ENCODE measurements at regions not wholly inside any gene's neighbourhood (a gene's known extent, or its start where the extent isn't known, plus 50 kb on each side); places are given as distances from the start of the nearest gene placed in this dataset.

DNA sequence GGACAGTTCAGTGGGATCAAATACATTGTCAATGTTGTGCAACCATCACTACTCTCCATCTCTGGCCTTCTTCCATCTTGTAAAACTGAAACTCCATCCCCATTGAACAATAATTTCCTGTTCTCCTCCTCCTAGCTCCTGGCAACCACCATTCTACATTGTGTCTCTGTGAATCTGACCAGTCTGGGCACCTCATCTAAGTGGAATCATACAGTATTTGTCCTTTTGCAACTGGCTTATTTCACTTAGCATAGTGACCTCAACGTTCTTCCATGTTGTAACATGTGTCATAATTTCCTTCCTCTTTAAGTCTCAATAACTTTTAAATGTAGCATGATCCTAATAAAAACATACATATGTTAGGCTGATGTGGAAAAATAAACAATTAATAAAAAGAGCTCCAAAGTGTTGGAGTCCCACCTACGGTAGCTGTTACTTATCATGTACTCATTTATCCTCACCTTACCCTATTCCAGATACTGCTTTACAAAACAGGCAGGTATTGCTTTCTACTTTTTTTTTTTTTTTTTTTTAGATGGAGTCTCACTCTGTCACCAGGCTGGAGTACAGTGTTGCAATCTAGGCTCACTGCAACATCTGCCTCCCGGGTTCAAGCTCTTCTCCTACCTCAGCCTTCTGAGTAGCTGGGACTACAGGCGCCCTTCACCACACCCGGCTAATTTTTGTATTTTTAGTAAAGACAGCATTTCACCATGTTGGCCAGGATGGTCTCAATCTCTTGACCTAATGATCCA, 91.9 kb downstream of the TNFAIP3 start:
- Histone ChIP-seq H3K4me3 (peak overlapping the region in 1 of 8 donors; percentile 39), H3K27me3 (replicated peaks in 1 of 7) (no peaks in the 10 kb centered on the region), H3K36me3 (no peaks in the 10 kb centered on the region), H3K4me1 (peaks cover 0 to 25% (median 0%) of the 10 kb centered on the region in 6 donors), H3K27ac (peak overlapping the region in 7 of 8 donors; percentile 30 to 91 (median 76)), H3K9me3 (peaks cover 0 to 8% (median 0%) of the 10 kb centered on the region in 8 donors)
- no peak for DNase-seq
- WGBS, 5 donors = 47 to 81% (median 64%) methylated on average over 5 of the region's 5 CpGs
- intact Hi-C loops (cut with DNase I; ENCODE audit: low total_unique reads) = no loop called here
- TF ChIP-seq, protein P1, sequence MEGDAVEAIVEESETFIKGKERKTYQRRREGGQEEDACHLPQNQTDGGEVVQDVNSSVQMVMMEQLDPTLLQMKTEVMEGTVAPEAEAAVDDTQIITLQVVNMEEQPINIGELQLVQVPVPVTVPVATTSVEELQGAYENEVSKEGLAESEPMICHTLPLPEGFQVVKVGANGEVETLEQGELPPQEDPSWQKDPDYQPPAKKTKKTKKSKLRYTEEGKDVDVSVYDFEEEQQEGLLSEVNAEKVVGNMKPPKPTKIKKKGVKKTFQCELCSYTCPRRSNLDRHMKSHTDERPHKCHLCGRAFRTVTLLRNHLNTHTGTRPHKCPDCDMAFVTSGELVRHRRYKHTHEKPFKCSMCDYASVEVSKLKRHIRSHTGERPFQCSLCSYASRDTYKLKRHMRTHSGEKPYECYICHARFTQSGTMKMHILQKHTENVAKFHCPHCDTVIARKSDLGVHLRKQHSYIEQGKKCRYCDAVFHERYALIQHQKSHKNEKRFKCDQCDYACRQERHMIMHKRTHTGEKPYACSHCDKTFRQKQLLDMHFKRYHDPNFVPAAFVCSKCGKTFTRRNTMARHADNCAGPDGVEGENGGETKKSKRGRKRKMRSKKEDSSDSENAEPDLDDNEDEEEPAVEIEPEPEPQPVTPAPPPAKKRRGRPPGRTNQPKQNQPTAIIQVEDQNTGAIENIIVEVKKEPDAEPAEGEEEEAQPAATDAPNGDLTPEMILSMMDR (IDR thresholded peaks at IDR 0.05 in 8 of 11, conservative IDR thresholded peaks at IDR 0.05 in 3 of 11) = no peak
- TF ChIP-seq POLR2A (IDR thresholded peaks at IDR 0.05) (no peak), POLR2AphosphoS5 (IDR thresholded peaks at IDR 0.05) (peak in 1 of 3 donors; percentile 13)

DNA sequence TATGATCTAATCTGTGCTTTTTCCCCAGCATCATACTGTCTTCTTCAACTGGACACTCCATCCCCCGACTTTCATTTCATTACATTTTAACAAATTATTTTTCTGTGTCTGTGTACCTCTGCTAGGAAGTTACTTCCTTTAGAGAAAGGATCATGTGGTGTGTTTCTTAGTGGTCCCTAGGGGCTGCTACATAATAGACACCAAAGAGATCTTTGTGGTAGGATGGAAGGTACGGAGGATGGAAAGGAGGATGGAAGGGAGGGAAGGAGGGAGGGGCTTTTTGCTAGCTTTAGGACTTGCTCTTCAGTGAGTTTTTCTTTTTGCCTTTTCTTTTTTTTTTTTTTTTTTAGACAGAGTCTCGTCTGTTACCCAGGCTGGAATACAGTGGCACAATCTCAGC, 95.7 kb downstream of the TNFAIP3 start:
- no peak for DNase-seq
- Histone ChIP-seq H3K27me3 (replicated peaks in 1 of 7) (no peaks in the 10 kb centered on the region), H3K4me1 (peaks cover 0 to 38% (median 0%) of the 10 kb centered on the region in 6 donors), H3K36me3 (no peaks in the 10 kb centered on the region), H3K9me3 (peaks cover 0 to 8% (median 0%) of the 10 kb centered on the region in 8 donors), H3K4me3 (no peak overlapping the region), H3K27ac (no peak overlapping the region)
- 77 to 88% (median 81%) methylated on average over 3 of the region's 3 CpGs for WGBS, 5 donors
- intact Hi-C loops (cut with DNase I; ENCODE audit: low total_unique reads) = no loop called here
- TF ChIP-seq, protein P1 (IDR thresholded peaks at IDR 0.05 in 8 of 11, conservative IDR thresholded peaks at IDR 0.05 in 3 of 11) = no peak
- TF ChIP-seq POLR2AphosphoS5 (IDR thresholded peaks at IDR 0.05) (no peak), POLR2A (IDR thresholded peaks at IDR 0.05) (no peak)

DNA sequence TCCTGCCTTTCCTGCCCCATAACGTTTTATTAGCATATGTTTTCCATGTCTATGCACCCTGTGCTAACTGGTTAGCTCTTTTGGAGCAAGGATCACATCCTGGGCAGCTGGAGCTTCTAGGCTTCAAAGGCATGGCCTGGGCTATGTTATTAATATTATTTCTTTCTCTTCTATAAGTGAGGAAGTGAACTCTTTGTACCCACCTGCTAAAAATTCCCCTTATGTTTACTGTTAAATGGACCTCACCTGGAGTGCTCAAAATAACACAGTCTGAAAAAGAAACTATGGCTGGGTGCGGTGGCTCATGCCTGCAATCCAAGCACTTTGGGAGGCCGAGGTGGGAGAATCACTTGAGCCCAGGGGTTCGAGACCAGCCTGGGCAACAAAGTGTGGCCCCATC, 97.8 kb downstream of the TNFAIP3 start:
- no peaks in the 10 kb centered on the region for H3K27me3 ChIP-seq (replicated peaks in 1 of 7)
- no peak overlapping the region for H3K4me3 ChIP-seq
- 57 to 89% (median 72%) methylated on average over 4 of the region's 4 CpGs for WGBS, 5 donors
- intact Hi-C loops (cut with DNase I; ENCODE audit: low total_unique reads) = no loop called here
- H3K9me3 ChIP-seq = peaks cover 0 to 8% (median 0%) of the 10 kb centered on the region in 8 donors
- H3K36me3 ChIP-seq = no peaks in the 10 kb centered on the region
- H3K4me1 ChIP-seq = peaks cover 0 to 42% (median 10%) of the 10 kb centered on the region in 6 donors
- no peak for DNase-seq
- TF ChIP-seq POLR2A (IDR thresholded peaks at IDR 0.05) (no peak), POLR2AphosphoS5 (IDR thresholded peaks at IDR 0.05) (no peak)
- TF ChIP-seq, protein P1 (IDR thresholded peaks at IDR 0.05 in 8 of 11, conservative IDR thresholded peaks at IDR 0.05 in 3 of 11) = no peak
- no peak overlapping the region for H3K27ac ChIP-seq

DNA sequence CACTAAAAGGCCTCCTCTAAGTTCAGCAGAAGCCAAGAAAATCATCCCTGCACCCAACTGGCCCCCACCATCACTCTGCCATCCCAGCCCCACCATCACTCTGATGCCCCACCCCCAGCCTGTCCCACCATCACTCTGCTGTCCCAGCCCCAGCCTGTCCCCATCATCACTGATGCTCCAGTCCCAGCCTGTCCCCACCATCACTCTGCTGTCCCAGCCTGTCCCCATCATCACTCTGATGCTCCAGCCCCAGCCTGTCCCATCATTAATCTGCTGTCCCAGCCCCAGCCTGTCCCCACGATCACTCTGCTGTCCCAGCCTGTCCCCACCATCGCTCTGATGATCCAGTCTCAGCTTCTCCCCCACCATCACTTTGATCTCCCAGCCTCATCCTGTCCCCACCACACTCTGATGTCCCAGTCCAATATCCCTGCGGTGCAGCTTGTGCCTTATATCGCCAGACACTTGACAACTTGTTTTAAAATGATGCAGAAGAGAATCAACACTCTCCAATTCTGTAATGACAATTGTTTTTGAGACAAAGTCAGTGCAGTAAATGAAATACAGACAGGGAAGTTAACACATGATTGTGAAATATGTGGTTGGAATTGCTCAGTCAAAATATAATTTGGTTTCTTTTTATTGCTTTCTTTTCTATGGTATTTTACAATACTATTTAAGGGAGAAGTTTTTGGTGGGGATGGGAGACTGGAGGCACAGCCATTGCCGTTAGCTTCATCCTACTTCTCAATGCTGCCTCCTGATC, 100.8 kb downstream of the TNFAIP3 start:
- WGBS, 5 donors = 48 to 76% (median 56%) methylated on average over 5 of the region's 5 CpGs
- Histone ChIP-seq H3K4me1 (peaks cover 0 to 50% (median 14%) of the 10 kb centered on the region in 6 donors), H3K27me3 (replicated peaks in 1 of 7) (no peaks in the 10 kb centered on the region), H3K4me3 (peak overlapping the region in 1 of 8 donors; percentile 24), H3K36me3 (no peaks in the 10 kb centered on the region), H3K27ac (peak overlapping the region in 7 of 8 donors; percentile 29 to 88 (median 72)), H3K9me3 (no peaks in the 10 kb centered on the region)
- intact Hi-C loops (cut with DNase I; ENCODE audit: low total_unique reads) = no loop called here
- DNase-seq = peak; percentile 67
- no peak for TF ChIP-seq POLR2AphosphoS5 (IDR thresholded peaks at IDR 0.05)
- no peak for TF ChIP-seq POLR2A (IDR thresholded peaks at IDR 0.05)
- TF ChIP-seq, protein P1 (IDR thresholded peaks at IDR 0.05 in 8 of 11, conservative IDR thresholded peaks at IDR 0.05 in 3 of 11) = no peak
